Neural crest cell (in vitro differentiated cells): ENCODE measurements at regions not wholly inside any gene's neighbourhood (a gene's known extent, or its start where the extent isn't known, plus 50 kb on each side); places are given as distances from the start of the nearest gene placed in this dataset.

Source experiments
- DNase-seq: peaks from one replicate; pipeline ENCODE4 v3.0.0; 2021; ENCODE audit warnings: low read depth, mixed read lengths, low spot score
- H3K27ac Mint-ChIP-seq: one replicate; pipeline ENCODE4 v1.8.0; 2021; ENCODE audit warnings: mild to moderate bottlenecking, mixed read lengths; ENCODE audit not compliant: unreplicated experiment
- H3K27me3 Mint-ChIP-seq: 2 replicates; pipeline ENCODE4 v1.8.0; 2021; ENCODE audit warnings: low read depth, mild to moderate bottlenecking, mixed read lengths
- H3K36me3 Mint-ChIP-seq: 2 replicates; pipeline ENCODE4 v1.8.0; 2021; ENCODE audit warnings: low read depth, mild to moderate bottlenecking, mixed read lengths
- H3K4me1 Mint-ChIP-seq: 2 replicates; pipeline ENCODE4 v1.8.0; 2021; ENCODE audit warnings: mixed read lengths
- H3K4me3 Mint-ChIP-seq: one replicate; pipeline ENCODE4 v1.8.0; 2021; ENCODE audit warnings: mild to moderate bottlenecking, mixed read lengths
- H3K9me3 Mint-ChIP-seq: 2 replicates; pipeline ENCODE4 v1.8.0; 2021; ENCODE audit warnings: mixed read lengths
- TF ChIP-seq, protein P1 (sequence below): fragments of 200-600 bp; sonication (generic); conservative IDR thresholded peaks from 2 replicates; pipeline ENCODE4 v1.5.0; 2021; ENCODE audit warnings: antibody characterized with exemption, mild to moderate bottlenecking

DNA sequence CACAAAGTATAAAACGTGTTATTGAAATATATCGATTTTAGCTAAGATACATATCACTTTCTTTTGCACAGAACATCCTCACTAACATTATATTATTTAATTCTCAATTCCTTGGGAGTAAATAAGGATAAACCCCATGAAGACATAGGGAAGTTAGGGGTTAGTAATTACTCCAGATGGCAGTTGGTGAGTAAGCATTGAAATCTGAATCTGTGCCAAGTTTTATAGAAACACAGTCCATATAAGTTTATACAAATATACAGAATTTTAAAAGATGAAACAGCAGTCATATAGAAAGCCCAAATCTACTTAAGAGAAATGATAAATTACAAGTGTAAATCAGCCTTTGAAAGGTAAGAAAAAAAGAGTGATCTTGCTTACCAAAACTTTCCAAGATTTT lies 200.4 kb upstream of the SYT10 start:
- Mint-ChIP-seq H3K4me3 (no peak overlapping the region), H3K27ac (no peak overlapping the region), H3K36me3 (no peaks in the 10 kb centered on the region), H3K4me1 (no peaks in the 10 kb centered on the region), H3K27me3 (peaks cover 5% of the 10 kb centered on the region), H3K9me3 (peaks cover 4% of the 10 kb centered on the region)
- no peak for DNase-seq
- TF ChIP-seq, protein P1, sequence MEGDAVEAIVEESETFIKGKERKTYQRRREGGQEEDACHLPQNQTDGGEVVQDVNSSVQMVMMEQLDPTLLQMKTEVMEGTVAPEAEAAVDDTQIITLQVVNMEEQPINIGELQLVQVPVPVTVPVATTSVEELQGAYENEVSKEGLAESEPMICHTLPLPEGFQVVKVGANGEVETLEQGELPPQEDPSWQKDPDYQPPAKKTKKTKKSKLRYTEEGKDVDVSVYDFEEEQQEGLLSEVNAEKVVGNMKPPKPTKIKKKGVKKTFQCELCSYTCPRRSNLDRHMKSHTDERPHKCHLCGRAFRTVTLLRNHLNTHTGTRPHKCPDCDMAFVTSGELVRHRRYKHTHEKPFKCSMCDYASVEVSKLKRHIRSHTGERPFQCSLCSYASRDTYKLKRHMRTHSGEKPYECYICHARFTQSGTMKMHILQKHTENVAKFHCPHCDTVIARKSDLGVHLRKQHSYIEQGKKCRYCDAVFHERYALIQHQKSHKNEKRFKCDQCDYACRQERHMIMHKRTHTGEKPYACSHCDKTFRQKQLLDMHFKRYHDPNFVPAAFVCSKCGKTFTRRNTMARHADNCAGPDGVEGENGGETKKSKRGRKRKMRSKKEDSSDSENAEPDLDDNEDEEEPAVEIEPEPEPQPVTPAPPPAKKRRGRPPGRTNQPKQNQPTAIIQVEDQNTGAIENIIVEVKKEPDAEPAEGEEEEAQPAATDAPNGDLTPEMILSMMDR: no peak

DNA sequence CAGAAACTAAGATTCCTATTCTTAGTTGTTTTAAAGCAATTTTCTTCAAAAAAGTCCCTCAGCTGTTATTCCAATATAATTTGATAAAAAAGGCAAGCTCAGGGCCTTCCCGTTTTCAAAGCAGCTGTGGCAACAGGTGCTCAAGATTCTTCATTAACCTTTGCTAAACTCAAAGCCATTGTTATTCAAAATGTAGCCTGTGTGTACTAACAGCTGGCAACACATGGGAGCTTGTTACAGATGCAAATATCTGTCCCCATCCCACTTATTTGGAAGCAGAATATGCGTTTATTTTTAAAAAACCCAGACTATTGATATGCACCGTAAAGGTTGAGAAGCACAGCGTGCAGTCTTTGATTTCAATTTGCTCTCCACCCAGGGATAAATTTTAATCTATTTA lies 210.4 kb upstream of the SYT10 start:
- Mint-ChIP-seq H3K4me3 (no peak overlapping the region), H3K27me3 (no peaks in the 10 kb centered on the region), H3K9me3 (peaks cover 8% of the 10 kb centered on the region), H3K27ac (no peak overlapping the region), H3K4me1 (no peaks in the 10 kb centered on the region), H3K36me3 (no peaks in the 10 kb centered on the region)
- TF ChIP-seq, protein P1: no peak
- DNase-seq: no peak

DNA sequence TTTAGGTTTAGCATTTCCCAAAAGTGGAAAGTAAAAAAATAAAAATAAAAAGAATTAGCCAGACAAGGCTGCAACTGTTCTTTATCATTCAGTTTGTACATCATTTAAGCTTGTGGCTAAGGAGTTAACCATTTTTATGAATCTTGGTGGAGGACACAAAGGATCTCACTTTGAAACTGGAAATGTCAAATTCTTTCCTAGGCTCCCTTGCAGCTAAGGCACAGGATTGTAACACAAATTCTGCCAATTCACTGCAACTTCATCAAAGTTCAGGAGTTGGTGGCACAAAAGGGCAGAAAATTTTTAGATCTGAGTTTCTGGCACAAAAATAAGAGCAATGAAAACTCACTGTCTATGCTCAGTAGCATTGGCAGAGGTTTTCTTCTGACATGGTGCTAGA lies 211.2 kb upstream of the SYT10 start:
- H3K9me3 Mint-ChIP-seq: peaks cover 8% of the 10 kb centered on the region
- no peak for DNase-seq
- no peaks in the 10 kb centered on the region for H3K36me3 Mint-ChIP-seq
- H3K4me1 Mint-ChIP-seq: no peaks in the 10 kb centered on the region
- TF ChIP-seq, protein P1: no peak
- H3K27ac Mint-ChIP-seq: no peak overlapping the region
- no peaks in the 10 kb centered on the region for H3K27me3 Mint-ChIP-seq
- no peak overlapping the region for H3K4me3 Mint-ChIP-seq

DNA sequence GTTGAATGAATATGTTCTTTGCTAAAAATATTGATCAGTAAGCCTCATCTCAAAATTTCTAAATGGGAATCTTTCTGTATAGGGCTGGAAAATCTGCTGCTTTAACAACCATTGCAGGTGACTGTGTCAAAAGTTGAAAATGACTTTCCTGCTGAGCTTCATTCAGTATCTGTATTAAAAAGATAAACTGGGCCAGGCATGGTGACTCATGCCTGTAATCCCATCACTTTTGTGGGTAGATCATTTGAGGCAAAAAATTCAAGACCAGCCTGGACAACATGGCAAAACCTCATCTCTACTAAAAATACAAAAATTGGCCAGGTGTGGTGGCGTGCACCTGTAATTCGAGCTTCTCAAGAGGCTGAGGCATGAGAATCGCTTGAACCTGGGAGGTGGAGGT lies 213.7 kb upstream of the SYT10 start:
- no peak overlapping the region for H3K27ac Mint-ChIP-seq
- peaks cover 8% of the 10 kb centered on the region for H3K9me3 Mint-ChIP-seq
- DNase-seq: no peak
- no peak overlapping the region for H3K4me3 Mint-ChIP-seq
- H3K36me3 Mint-ChIP-seq: no peaks in the 10 kb centered on the region
- no peaks in the 10 kb centered on the region for H3K27me3 Mint-ChIP-seq
- H3K4me1 Mint-ChIP-seq: peaks cover 8% of the 10 kb centered on the region
- TF ChIP-seq, protein P1: no peak

DNA sequence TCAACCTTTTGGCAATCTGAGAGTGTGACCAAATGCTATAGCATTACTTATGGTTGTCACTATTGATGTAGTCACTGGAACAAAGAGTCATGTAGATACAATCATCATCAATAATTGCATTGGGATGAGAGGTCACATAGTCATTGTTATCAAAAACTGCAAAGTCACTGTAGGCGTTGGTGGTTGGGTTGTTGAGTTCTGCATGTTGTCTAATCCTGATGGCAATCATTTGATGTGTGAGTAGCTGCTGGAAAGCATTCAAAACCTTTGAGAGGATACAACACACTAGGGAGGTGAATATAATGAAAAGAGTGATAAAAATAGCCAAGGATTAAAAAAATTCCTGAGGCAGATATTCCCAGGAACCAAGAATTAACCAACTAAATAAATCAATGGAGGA lies 214.7 kb upstream of the SYT10 start:
- Mint-ChIP-seq H3K4me3 (no peak overlapping the region), H3K27me3 (no peaks in the 10 kb centered on the region), H3K4me1 (peaks cover 8% of the 10 kb centered on the region), H3K27ac (no peak overlapping the region), H3K9me3 (peaks cover 8% of the 10 kb centered on the region), H3K36me3 (no peaks in the 10 kb centered on the region)
- no peak for DNase-seq
- TF ChIP-seq, protein P1: no peak
